Gastroesophageal sphincter (tissue), 3 donors: ENCODE measurements at regions not wholly inside any gene's neighbourhood (a gene's known extent, or its start where the extent isn't known, plus 50 kb on each side); places are given as distances from the start of the nearest gene placed in this dataset.

Experiments
- POLR2A ChIP-seq, 2 donors: fragments of 450-650 bp; IDR thresholded peaks; one replicate each; pipeline ENCODE4 v1.6.1; 2017; ENCODE audit warnings: antibody characterized with exemption in 2 of 2, mild to moderate bottlenecking in 2 of 2, moderate library complexity in 1 of 2
- POLR2AphosphoS5 ChIP-seq: sonication (generic); formaldehyde crosslinking; IDR thresholded peaks from one replicate; pipeline ENCODE4 v1.6.1; 2017; ENCODE audit warnings: antibody characterized with exemption
- TF ChIP-seq, protein P1 (sequence below), 4 experiments: fragments of 200-600 bp in 2 of 4; fragments of 450-650 bp in 2 of 4; sonication (generic) in 1 of 4; IDR thresholded peaks; one replicate each; pipeline ENCODE4 v1.5.1; 2017 to 2019; ENCODE audit warnings: antibody characterized with exemption in 4 of 4, mild to moderate bottlenecking in 2 of 4, moderate library complexity in 2 of 4

GRCh38 chr20:30419466-30419865 is 838.0 kb upstream of the DEFB115 start:
- TF ChIP-seq POLR2A (IDR thresholded peaks at IDR 0.05) (no peak), POLR2AphosphoS5 (no peak)
- TF ChIP-seq, protein P1, sequence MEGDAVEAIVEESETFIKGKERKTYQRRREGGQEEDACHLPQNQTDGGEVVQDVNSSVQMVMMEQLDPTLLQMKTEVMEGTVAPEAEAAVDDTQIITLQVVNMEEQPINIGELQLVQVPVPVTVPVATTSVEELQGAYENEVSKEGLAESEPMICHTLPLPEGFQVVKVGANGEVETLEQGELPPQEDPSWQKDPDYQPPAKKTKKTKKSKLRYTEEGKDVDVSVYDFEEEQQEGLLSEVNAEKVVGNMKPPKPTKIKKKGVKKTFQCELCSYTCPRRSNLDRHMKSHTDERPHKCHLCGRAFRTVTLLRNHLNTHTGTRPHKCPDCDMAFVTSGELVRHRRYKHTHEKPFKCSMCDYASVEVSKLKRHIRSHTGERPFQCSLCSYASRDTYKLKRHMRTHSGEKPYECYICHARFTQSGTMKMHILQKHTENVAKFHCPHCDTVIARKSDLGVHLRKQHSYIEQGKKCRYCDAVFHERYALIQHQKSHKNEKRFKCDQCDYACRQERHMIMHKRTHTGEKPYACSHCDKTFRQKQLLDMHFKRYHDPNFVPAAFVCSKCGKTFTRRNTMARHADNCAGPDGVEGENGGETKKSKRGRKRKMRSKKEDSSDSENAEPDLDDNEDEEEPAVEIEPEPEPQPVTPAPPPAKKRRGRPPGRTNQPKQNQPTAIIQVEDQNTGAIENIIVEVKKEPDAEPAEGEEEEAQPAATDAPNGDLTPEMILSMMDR (IDR thresholded peaks at IDR 0.05): no peak
